GM19438 (cell line): ENCODE measurements at regions not wholly inside any gene's neighbourhood (a gene's known extent, or its start where the extent isn't known, plus 50 kb on each side); places are given as distances from the start of the nearest gene placed in this dataset.

ENCODE experiments used
- ATAC-seq: cut with Tn5 transposase; IDR thresholded peaks from one replicate; pipeline ENCODE4 v1.9.1; 2021; ENCODE audit warnings: low read depth; ENCODE audit not compliant: unreplicated experiment

GRCh38 chr21:15421441-15421881 is 308.3 kb upstream of the USP25 start:
- no peak for ATAC-seq

GRCh38 chr21:15421947-15422346 is 307.8 kb upstream of the USP25 start:
- no peak for ATAC-seq

GRCh38 chr21:15422783-15423182 is 307.0 kb upstream of the USP25 start:
- no peak for ATAC-seq

- ATAC-seq: no peak
Observed at GRCh38 chr21:15423676-15424445, 305.9 kb upstream of the USP25 start.

- ATAC-seq: no peak
Observed at GRCh38 chr21:15425049-15425448, 304.7 kb upstream of the USP25 start.

GRCh38 chr21:15430023-15430422 is 299.8 kb upstream of the USP25 start:
- no peak for ATAC-seq

GRCh38 chr21:15430577-15430976 is 299.2 kb upstream of the USP25 start:
- no peak for ATAC-seq

GRCh38 chr21:15431053-15431452 is 298.7 kb upstream of the USP25 start:
- ATAC-seq: no peak

GRCh38 chr21:15433091-15433490 is 296.7 kb upstream of the USP25 start:
- no peak for ATAC-seq

GRCh38 chr21:15434163-15434905 is 295.4 kb upstream of the USP25 start:
- no peak for ATAC-seq

GRCh38 chr21:15436031-15436430 is 293.8 kb upstream of the USP25 start:
- no peak for ATAC-seq

GRCh38 chr21:15437883-15438282 is 291.9 kb upstream of the USP25 start:
- no peak for ATAC-seq

GRCh38 chr21:15439726-15440125 is 290.1 kb upstream of the USP25 start:
- ATAC-seq: no peak

GRCh38 chr21:15441060-15441493 is 288.7 kb upstream of the USP25 start:
- no peak for ATAC-seq

GRCh38 chr21:15441992-15442391 is 287.8 kb upstream of the USP25 start:
- no peak for ATAC-seq

- ATAC-seq: no peak
Observed at GRCh38 chr21:15442743-15443469, 286.9 kb upstream of the USP25 start.

- no peak for ATAC-seq
Observed at GRCh38 chr21:15443740-15444117, 286.1 kb upstream of the USP25 start.

GRCh38 chr21:15444118-15444960 is 285.4 kb upstream of the USP25 start:
- no peak for ATAC-seq

- ATAC-seq: peak; percentile 68
Observed at GRCh38 chr21:15445327-15445726, 284.5 kb upstream of the USP25 start.

GRCh38 chr21:15446223-15446622 is 283.6 kb upstream of the USP25 start:
- ATAC-seq: no peak
